ENCODE measurements at regions not wholly inside any gene's neighbourhood (a gene's known extent, or its start where the extent isn't known, plus 50 kb on each side); places are given as distances from the start of the nearest gene placed in this dataset.

GRCh38 chr18:45505497-45506206 is 109.6 kb upstream of the SLC14A2 start:
- DNase-seq, result peak; percentile 82

DNA sequence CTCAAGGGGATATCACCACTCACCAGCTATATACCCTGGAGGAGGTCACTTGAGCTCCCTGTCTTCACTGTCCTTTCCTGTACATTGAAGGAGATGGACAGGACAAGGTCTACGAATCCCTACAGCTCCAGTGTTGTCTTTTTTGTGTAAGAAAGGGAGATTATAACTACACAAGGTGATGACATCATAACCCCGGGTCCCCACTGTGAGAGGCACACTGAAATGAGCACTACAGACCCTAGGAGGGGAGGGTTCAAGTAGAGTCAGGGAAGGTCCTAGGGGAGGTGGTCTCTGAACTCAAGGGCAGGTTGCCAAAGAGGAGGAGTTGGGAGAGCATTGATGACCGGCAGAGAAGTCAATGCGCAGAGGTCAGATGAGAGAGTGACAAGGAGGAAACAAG is 108.3 kb upstream of the SLC14A2 start:
- no peak for DNase-seq

- DNase-seq, result no peak
Measured at GRCh38 chr18:45509535-45509934, 105.7 kb upstream of the SLC14A2 start.

DNA sequence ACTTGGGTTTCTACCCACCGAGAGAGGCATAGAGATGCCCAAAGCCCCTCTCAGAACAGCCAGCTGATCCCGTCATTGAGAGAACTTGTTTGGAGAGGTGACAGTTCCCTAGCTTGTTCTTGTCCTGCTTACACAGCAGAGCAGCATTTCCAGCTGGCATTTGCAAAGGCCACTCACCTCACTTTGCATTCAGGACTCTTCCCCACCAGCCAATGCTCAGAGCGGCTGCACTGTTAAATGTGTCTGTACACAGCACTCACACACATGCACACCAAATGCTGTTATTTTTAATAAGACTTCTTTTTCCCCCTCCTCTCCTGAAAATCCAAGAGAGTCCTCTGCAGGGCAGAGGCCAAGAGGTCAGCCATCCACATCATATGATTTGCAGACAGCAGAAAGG is 104.6 kb upstream of the SLC14A2 start:
- no peak for DNase-seq

DNA sequence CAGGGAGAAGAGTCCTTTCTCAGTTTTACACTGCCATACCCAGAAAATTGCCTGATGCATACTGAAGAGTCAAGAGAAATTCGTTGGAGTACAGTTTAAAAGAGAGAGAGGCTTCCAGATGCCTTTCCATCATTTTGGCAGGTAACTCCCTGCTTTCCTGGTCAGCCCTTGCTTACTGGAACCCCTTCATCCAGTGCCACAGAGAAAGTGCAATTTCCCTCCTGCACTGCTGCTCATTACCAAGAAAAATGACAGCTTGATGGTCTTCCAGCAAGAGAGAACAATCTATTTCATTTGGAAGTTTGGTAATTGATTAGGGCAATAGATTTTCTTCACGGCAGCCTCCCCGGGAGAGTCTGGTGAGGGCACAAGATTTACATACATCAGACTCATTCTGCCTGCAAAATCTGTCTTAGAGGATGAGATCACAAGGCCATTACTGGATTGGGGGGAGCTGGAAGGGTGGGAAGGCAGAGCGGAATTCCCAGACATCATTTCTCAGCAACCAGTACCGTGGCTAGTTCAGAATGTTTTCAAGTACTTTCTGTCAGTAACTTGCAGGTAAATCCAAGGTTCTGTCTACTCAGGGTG is 102.8 kb upstream of the SLC14A2 start:
- no peak for DNase-seq

- no peak for DNase-seq
Measured at GRCh38 chr18:45517181-45517741, 98.0 kb upstream of the SLC14A2 start.

- DNase-seq, result peak; percentile 75
Measured at GRCh38 chr18:45518311-45519155, 96.7 kb upstream of the SLC14A2 start.

- no peak for DNase-seq
Measured at GRCh38 chr18:45519411-45520280, 95.6 kb upstream of the SLC14A2 start.

DNA sequence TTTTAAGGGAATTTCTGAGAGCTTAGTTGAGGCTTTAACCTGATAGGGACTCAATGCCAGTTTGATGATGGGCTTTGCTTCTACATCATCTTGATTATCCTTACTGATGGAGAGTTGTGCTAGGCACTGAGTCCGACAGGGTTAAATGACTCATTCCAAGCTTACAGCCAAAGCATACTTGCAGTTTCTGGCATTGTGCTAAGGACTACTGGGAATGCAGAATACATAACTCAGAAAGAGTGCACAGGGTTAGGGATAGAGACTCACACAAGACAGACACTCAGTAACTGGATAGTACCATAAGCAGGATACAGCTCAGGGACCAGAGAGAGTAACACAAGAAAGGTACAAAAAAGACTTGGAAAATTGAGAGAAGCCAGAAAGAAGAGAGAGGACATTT is 94.1 kb upstream of the SLC14A2 start:
- DNase-seq, result no peak

- no peak for DNase-seq
Measured at GRCh38 chr18:45521777-45522176, 93.5 kb upstream of the SLC14A2 start.

- no peak for DNase-seq
Measured at GRCh38 chr18:45522371-45522770, 92.9 kb upstream of the SLC14A2 start.

- DNase-seq, result no peak
Measured at GRCh38 chr18:45525301-45525700, 90.0 kb upstream of the SLC14A2 start.

DNA sequence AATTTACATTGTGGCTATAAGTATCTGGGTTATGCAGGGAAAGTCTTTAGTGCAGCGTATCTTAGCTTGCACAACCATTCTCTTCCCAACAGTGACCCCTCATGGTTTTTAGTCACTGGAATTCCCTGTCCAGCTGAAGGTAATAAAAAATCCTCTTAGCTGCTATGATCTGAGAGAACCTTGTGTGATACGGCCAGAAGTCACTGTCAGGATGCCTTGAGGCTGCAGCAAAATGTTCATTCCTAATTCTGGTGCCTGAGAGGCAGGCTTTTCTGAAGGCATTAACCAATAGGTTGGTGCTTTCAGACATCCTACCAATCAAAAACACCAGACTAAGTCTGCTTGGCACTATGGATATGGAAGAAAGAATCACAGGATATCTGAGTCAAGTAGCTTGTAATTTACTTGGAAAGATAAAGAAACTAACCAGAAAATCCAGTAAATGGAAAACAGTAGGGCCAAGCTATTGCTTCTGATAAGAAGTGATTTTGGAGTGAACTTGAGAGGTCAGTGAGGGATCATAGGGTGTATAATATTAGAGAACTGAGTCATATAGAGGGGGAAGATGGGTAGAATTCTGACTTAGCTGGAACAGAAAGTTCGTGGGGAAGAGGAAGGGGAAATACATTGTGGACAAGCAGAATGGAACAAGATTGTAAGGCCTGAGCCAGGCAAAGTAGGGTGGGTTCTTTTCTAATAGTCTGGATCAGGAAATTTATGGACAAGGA is 89.0 kb upstream of the SLC14A2 start:
- peak; percentile 42 for DNase-seq

DNA sequence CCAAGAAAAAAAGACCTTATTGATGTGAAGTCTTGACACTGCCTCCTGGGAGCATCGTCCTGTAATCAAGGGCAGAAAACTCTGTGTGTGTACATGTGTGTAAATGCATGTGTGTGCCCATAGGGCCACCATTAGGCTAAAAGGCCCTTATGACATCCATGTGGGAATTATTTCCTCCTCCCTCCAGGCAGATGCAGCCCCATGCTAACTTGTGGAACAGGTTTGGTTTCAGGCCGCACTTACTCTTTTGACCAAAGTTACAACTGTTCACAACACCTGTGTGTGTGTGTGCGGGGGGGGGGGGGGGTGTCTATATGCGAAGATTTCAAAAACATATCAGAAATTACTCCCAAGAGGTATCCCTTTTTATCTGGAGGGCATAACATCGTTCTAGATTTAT is 87.4 kb upstream of the SLC14A2 start:
- DNase-seq, result no peak

GRCh38 chr18:45528712-45529336 is 86.5 kb upstream of the SLC14A2 start:
- DNase-seq, result peak; percentile 33

DNA sequence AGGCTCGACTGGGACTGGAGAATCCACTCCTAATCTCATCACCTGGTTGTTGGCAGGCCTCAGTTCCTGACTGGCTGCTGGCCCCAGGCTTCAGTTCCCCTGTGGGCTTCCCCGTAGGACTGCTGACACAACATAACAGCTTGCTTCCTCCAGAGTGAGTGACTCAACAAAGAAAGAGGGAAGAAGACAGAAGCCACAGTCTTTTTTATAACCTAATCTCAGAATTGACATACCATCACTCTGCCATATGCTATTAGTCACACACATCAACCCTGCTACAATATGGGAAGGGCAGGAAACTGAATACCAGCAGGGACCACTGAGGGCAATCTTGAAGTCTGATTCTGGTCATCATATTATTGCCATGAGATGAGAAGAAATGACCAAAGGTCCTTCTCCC is 76.8 kb upstream of the SLC14A2 start:
- DNase-seq, result no peak

DNA sequence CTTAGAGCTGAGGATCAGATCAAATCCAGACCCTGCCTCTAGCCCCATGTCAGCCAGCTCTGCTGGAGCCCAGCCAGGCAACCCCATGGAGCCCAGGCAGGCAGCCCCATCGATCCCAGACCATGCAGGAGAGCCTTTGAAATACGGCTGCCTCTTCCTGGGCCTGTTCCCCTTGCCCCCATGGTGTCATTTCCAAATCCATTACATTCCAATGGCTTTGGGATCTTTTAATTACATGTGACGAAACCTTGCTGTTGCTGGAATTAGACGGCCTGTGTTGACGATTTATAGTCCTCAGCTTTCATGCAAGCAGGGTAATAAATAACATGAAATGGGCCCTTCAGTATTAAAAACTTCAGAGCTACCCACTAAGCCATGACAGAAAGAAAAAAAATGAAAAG is 75.8 kb upstream of the SLC14A2 start:
- no peak for DNase-seq

DNA sequence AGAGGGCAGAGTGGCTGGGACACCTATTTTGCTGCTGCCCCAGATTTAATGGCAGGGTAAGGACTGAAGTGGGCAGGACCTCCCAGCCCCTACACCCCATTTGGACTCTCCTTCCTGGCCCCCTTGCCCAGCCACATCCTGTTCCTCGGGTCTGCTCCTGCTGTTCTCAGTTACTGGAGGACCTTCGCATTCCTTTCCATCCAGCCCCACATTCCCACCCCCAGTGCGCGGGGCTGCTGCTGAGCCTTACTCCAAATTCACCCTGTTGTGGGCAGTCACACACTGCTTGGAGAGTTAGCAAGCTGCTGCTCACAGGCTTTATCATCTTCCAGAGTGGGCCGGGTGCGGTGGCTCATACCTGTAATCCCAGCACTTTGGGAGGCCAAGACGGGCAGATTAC is 75.2 kb upstream of the SLC14A2 start:
- DNase-seq, result no peak

- no peak for DNase-seq
Measured at GRCh38 chr18:45541421-45541820, 73.9 kb upstream of the SLC14A2 start.

DNA sequence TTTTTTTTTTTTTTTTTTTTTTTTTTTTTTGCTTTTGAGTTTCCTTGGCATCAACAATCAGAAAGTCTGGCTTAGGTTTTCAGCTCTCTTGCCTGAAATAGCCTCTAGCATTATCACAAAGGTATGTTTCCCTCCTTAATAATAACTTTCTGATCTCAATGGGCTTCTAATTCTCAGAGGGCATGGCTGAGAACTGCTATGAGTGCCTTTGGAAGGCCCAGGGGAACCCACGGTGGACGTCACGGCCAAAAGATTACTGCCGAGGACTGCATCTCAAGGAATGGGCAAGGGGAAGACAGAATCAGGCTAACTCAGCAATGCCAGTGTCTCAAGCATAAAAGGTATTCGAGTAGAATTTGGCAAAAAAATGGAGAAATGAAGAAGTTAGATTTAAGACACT is 73.2 kb upstream of the SLC14A2 start:
- no peak for DNase-seq

GRCh38 chr18:45547910-45548309 is 67.4 kb upstream of the SLC14A2 start:
- DNase-seq, result no peak

DNA sequence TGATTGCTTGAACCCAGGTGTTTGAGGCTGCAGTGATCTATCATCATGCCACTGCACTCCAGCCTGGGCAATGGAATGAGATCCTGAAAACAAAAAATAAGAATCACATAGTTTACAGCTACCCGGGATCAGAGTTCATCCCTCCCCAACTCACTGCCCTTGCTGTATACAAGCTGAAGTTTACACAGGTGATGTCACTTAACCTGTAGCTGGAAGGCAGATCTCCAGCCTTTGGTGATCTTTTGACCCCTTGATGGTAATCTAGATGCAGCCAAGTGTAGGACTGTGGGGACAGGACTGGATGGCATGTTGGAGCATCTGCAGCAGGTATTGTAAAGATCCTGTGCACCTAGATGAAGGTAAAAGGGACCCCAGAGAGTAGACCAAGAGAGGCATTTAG is 66.7 kb upstream of the SLC14A2 start:
- DNase-seq, result no peak

Data from NCI-H69 (cell line).